DOHH2 (cell line): ENCODE measurements at regions not wholly inside any gene's neighbourhood (a gene's known extent, or its start where the extent isn't known, plus 50 kb on each side); places are given as distances from the start of the nearest gene placed in this dataset.

ENCODE experiments used
- H3F3A ChIP-seq: fragments of 200-600 bp; sonication (generic), shearing (Covaris generic); 2 replicates; pipeline ENCODE4 v1.6.0; 2016; ENCODE audit warnings: antibody characterized with exemption, mild to moderate bottlenecking; ENCODE audit not compliant: control insufficient read depth, insufficient read depth
- H3K27ac ChIP-seq: fragments of 200-600 bp; sonication (generic); 2 replicates; pipeline ENCODE4 v1.5.1; 2014; ENCODE audit warnings: low read depth, mild to moderate bottlenecking, low read length, moderate library complexity
- H3K27me3 ChIP-seq: fragments of 200-600 bp; sonication (generic); 2 replicates; pipeline ENCODE4 v1.6.1; 2014; ENCODE audit warnings: mild to moderate bottlenecking, low read length, mixed read lengths; ENCODE audit not compliant: control insufficient read depth
- H3K36me3 ChIP-seq: fragments of 200-600 bp; sonication (generic); 2 replicates; pipeline ENCODE4 v1.6.1; 2014; ENCODE audit warnings: mild to moderate bottlenecking, low read length, moderate library complexity, mixed read lengths; ENCODE audit not compliant: control insufficient read depth
- H3K4me1 ChIP-seq: fragments of 200-600 bp; sonication (generic); 2 replicates; pipeline ENCODE4 v1.6.1; 2014; ENCODE audit warnings: mild to moderate bottlenecking, low read length, mixed read lengths; ENCODE audit not compliant: control insufficient read depth
- H3K4me2 ChIP-seq: fragments of 200-600 bp; sonication (generic); 2 replicates; pipeline ENCODE4 v1.6.0; 2014; ENCODE audit warnings: mild to moderate bottlenecking, low read length, moderate library complexity
- H3K4me3 ChIP-seq: fragments of 200-600 bp; sonication (generic); 2 replicates; pipeline ENCODE4 v1.5.1; 2014; ENCODE audit warnings: mild to moderate bottlenecking, low read length, mixed read lengths
- H3K79me2 ChIP-seq: fragments of 200-600 bp; sonication (generic); 2 replicates; pipeline ENCODE4 v1.6.1; 2014; ENCODE audit warnings: mild to moderate bottlenecking, low read length, mixed read lengths; ENCODE audit not compliant: control insufficient read depth
- H3K9me2 ChIP-seq: fragments of 200-600 bp; sonication (generic); replicated peaks from 2 replicates; pipeline ENCODE4 v1.6.1; 2014; ENCODE audit warnings: mild to moderate bottlenecking, low read length, mixed read lengths; ENCODE audit not compliant: control insufficient read depth
- H3K9me3 ChIP-seq: fragments of 200-600 bp; sonication (generic); 2 replicates; pipeline ENCODE4 v1.6.1; 2014; ENCODE audit warnings: antibody characterized with exemption, low read length, mixed read lengths; ENCODE audit not compliant: control insufficient read depth, insufficient read depth
- H4K20me1 ChIP-seq: fragments of 200-600 bp; sonication (generic); 2 replicates; pipeline ENCODE4 v1.6.0; 2014; ENCODE audit warnings: low read depth, mild to moderate bottlenecking, antibody characterized with exemption, low read length, moderate library complexity; ENCODE audit not compliant: control insufficient read depth, insufficient read depth
- EZH2phosphoT487 ChIP-seq: fragments of 200-600 bp; sonication (generic); IDR thresholded peaks from 2 replicates; pipeline ENCODE4 v1.6.1; 2017; ENCODE audit warnings: borderline replicate concordance, mild to moderate bottlenecking, antibody characterized with exemption, low read length, moderate library complexity, mixed read lengths
- TF ChIP-seq, protein P1 (sequence below): fragments of 200-600 bp; sonication (generic); IDR thresholded peaks from one replicate; pipeline ENCODE4 v1.5.1; 2014; ENCODE audit warnings: antibody characterized with exemption, mild to moderate bottlenecking, low read depth, low read length; ENCODE audit not compliant: poor library complexity, severe bottlenecking

DNA sequence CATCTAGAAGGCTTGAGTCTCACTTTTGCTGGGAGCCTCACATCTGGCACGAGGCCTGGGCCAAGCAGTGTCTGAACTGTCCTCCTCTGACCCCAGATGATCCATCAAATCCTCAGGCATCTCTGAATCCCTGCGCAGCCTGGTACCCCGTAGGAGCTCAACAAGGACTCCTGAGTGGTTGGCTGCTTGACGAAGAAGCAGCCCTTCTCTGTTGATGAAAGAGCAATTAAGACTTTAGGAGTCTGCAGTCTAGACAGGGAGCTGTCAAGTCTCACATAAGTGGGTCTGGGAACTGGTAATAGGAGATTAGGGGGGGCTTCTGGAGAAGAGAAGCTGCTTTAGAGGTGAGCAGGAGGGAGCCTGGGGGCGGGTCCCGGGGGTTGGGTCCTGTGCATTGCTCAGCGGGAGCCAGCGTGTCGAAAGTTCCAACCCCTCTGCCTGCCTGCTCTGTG is 326.0 kb downstream of the RPS24 start:
- TF ChIP-seq EZH2phosphoT487: no peak
- TF ChIP-seq, protein P1, sequence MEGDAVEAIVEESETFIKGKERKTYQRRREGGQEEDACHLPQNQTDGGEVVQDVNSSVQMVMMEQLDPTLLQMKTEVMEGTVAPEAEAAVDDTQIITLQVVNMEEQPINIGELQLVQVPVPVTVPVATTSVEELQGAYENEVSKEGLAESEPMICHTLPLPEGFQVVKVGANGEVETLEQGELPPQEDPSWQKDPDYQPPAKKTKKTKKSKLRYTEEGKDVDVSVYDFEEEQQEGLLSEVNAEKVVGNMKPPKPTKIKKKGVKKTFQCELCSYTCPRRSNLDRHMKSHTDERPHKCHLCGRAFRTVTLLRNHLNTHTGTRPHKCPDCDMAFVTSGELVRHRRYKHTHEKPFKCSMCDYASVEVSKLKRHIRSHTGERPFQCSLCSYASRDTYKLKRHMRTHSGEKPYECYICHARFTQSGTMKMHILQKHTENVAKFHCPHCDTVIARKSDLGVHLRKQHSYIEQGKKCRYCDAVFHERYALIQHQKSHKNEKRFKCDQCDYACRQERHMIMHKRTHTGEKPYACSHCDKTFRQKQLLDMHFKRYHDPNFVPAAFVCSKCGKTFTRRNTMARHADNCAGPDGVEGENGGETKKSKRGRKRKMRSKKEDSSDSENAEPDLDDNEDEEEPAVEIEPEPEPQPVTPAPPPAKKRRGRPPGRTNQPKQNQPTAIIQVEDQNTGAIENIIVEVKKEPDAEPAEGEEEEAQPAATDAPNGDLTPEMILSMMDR: no peak
- Histone ChIP-seq H3K4me1 (no peaks in the 10 kb centered on the region), H3K36me3 (no peaks in the 10 kb centered on the region), H3K4me2 (no peak overlapping the region), H3K27ac (no peak overlapping the region), H3K27me3 (no peaks in the 10 kb centered on the region), H3K4me3 (no peak overlapping the region), H3K9me2 (no peaks in the 10 kb centered on the region), H3F3A (no peaks in the 10 kb centered on the region), H4K20me1 (no peaks in the 10 kb centered on the region), H3K79me2 (no peaks in the 10 kb centered on the region), H3K9me3 (no peaks in the 10 kb centered on the region)

GRCh38 chr10:78360284-78360683 is 326.6 kb downstream of the RPS24 start:
- Histone ChIP-seq H3K4me3 (no peak overlapping the region), H3F3A (no peaks in the 10 kb centered on the region), H3K36me3 (no peaks in the 10 kb centered on the region), H3K4me1 (no peaks in the 10 kb centered on the region), H3K27ac (no peak overlapping the region), H4K20me1 (no peaks in the 10 kb centered on the region), H3K4me2 (no peak overlapping the region), H3K9me2 (no peaks in the 10 kb centered on the region), H3K9me3 (no peaks in the 10 kb centered on the region), H3K27me3 (no peaks in the 10 kb centered on the region), H3K79me2 (no peaks in the 10 kb centered on the region)
- TF ChIP-seq EZH2phosphoT487: no peak
- TF ChIP-seq, protein P1: no peak

DNA sequence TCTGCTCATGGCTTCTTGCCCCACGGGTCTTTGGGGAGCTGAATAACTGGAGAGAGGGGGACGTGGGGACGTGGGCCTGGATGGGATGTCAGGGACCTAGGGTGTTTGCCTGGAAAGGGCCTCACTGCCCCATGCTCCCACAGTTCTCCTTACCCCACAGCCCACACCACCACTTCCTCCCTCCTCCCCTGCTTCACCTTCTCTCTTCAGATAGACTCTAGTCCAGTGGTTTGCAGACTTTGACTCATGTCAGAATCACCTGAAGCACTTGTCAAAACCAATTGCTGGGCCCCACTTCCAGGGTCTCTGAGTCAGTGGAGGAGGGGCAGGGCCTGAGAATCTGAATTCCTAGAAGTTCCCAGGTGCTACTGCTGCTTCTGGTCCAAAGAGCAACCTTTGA is 327.4 kb downstream of the RPS24 start:
- no peak overlapping the region for H3K4me3 ChIP-seq
- H3K79me2 ChIP-seq: no peaks in the 10 kb centered on the region
- no peak overlapping the region for H3K4me2 ChIP-seq
- H3K9me3 ChIP-seq: no peaks in the 10 kb centered on the region
- TF ChIP-seq, protein P1: no peak
- no peak for TF ChIP-seq EZH2phosphoT487
- H3K27ac ChIP-seq: no peak overlapping the region
- H3K9me2 ChIP-seq: no peaks in the 10 kb centered on the region
- H3F3A ChIP-seq: no peaks in the 10 kb centered on the region
- H3K27me3 ChIP-seq: no peaks in the 10 kb centered on the region
- no peaks in the 10 kb centered on the region for H3K36me3 ChIP-seq
- no peaks in the 10 kb centered on the region for H4K20me1 ChIP-seq
- no peaks in the 10 kb centered on the region for H3K4me1 ChIP-seq
